Activated T-helper 2 cell treated with anti-CD3 and anti-CD28 coated beads, Interferon-gamma antibody, Interleukin-2, Interleukin-4, amounts not matched to agents 10 μg/mL and 5 μg/mL and 100 μg/mL, durations not matched to agents 14 hours and 24 hours and 36 hours (primary cell): ENCODE measurements at regions not wholly inside any gene's neighbourhood (a gene's known extent, or its start where the extent isn't known, plus 50 kb on each side); places are given as distances from the start of the nearest gene placed in this dataset.

ENCODE experiments used
- DNase-seq: peaks from one replicate; pipeline ENCODE4 v3.0.0; 2021; ENCODE audit warnings: low spot score
- H3K27ac Mint-ChIP-seq: one replicate; pipeline ENCODE4 v1.8.0; 2021; ENCODE audit warnings: mixed read lengths
- H3K27me3 Mint-ChIP-seq: one replicate; pipeline ENCODE4 v1.8.0; 2021; ENCODE audit warnings: low read depth, mixed read lengths
- H3K36me3 Mint-ChIP-seq: one replicate; pipeline ENCODE4 v1.8.0; 2021; ENCODE audit warnings: low read depth, mixed read lengths
- H3K4me1 Mint-ChIP-seq: one replicate; pipeline ENCODE4 v1.8.0; 2021; ENCODE audit warnings: low read depth, mixed read lengths
- H3K4me3 Mint-ChIP-seq: one replicate; pipeline ENCODE4 v1.8.0; 2021; ENCODE audit warnings: low read depth, mild to moderate bottlenecking, moderate library complexity, mixed read lengths
- H3K9me3 Mint-ChIP-seq: one replicate; pipeline ENCODE4 v1.8.0; 2021; ENCODE audit warnings: mixed read lengths
- intact Hi-C: fragments of 100-400 bp; cut with micrococcal nuclease; formaldehyde crosslinking; loops from one replicate; pipeline ENCODE4 v1.15.1; 2023

- no peak for DNase-seq
- no peak overlapping the region for H3K27ac Mint-ChIP-seq
- no peaks in the 10 kb centered on the region for H3K4me1 Mint-ChIP-seq
- H3K27me3 Mint-ChIP-seq, result peaks cover 1% of the 10 kb centered on the region
- intact Hi-C loops, result no loop called here
- H3K4me3 Mint-ChIP-seq, result no peak overlapping the region
- no peaks in the 10 kb centered on the region for H3K9me3 Mint-ChIP-seq
- no peaks in the 10 kb centered on the region for H3K36me3 Mint-ChIP-seq
Observed at GRCh38 chr2:223654384-223654915, 52.3 kb upstream of the SCG2 start.

- Mint-ChIP-seq H3K27me3 (peaks cover 1% of the 10 kb centered on the region), H3K4me3 (no peak overlapping the region), H3K27ac (no peak overlapping the region), H3K9me3 (no peaks in the 10 kb centered on the region), H3K4me1 (peaks cover 2% of the 10 kb centered on the region), H3K36me3 (no peaks in the 10 kb centered on the region)
- DNase-seq, result no peak
- intact Hi-C loops, result no loop called here
Observed at GRCh38 chr2:223652902-223653301, 50.7 kb upstream of the SCG2 start.

DNA sequence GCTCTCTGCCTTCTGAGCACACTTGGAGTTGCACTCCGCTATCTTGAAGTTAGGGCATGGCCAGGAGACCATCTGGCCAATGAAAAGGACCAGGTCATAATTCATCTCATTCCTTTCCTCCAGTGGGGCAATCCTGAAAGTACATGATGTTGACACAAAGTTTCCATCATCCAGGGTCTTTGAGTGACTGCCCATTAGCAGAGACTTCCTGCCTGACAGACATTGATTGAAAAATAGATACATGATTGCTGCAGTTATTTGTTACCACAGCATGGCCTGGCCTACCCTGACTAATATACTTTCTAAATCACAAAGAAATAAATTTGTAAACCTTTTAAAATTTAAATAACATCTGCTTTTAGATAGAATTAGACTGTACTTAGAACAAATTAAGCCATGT lies 50.0 kb upstream of the SCG2 start:
- no peak overlapping the region for H3K4me3 Mint-ChIP-seq
- peaks cover 6% of the 10 kb centered on the region for H3K4me1 Mint-ChIP-seq
- no peaks in the 10 kb centered on the region for H3K9me3 Mint-ChIP-seq
- H3K27ac Mint-ChIP-seq, result no peak overlapping the region
- H3K36me3 Mint-ChIP-seq, result no peaks in the 10 kb centered on the region
- peaks cover 1% of the 10 kb centered on the region for H3K27me3 Mint-ChIP-seq
- no peak for DNase-seq
- intact Hi-C loops, result no loop called here
